HEK293 (cell line): ENCODE measurements at regions not wholly inside any gene's neighbourhood (a gene's known extent, or its start where the extent isn't known, plus 50 kb on each side); places are given as distances from the start of the nearest gene placed in this dataset.

Experiments used
- CTCF ChIA-PET: fragments of 350-600 bp; formaldehyde crosslinking; extraction: SDS; loops from one replicate; lab custom pipeline; 2021; ENCODE audit warnings: antibody characterized with exemption; lab: Yijun Ruan, JAX
- POLR2A ChIA-PET: fragments of 300-600 bp; formaldehyde crosslinking; extraction: SDS; loops from one replicate; lab custom pipeline; 2020; ENCODE audit warnings: antibody characterized with exemption, inconsistent platforms; lab: Yijun Ruan, JAX
- H3K27ac ChIP-seq: fragments of 200-500 bp; sonication (Bioruptor generic); 2 replicates; pipeline ENCODE4 v1.5.1; 2014; ENCODE audit warnings: low read depth, low read length, control low read depth, inconsistent platforms; ENCODE audit errors: extremely low read depth
- H3K36me3 ChIP-seq, 2 experiments: fragments of 200-500 bp in 1 of 2; sonication (Bioruptor generic) in 1 of 2; 1 replicate in 1 of 2; 2 replicates in 1 of 2; pipeline ENCODE4 v1.5.1; 2014 to 2017; ENCODE audit warnings: inconsistent platforms in 2 of 2, low read length in 2 of 2; ENCODE audit not compliant: control insufficient read depth in 2 of 2, insufficient read depth in 1 of 2
- H3K4me1 ChIP-seq: fragments of 200-500 bp; sonication (Bioruptor generic); 2 replicates; pipeline ENCODE4 v1.5.1; 2014; ENCODE audit warnings: mild to moderate bottlenecking, low read length, inconsistent platforms; ENCODE audit not compliant: control insufficient read depth, insufficient read depth
- H3K4me3 ChIP-seq: 2 replicates; pipeline ENCODE4 v1.5.1; 2011; ENCODE audit warnings: low read depth, mild to moderate bottlenecking, control low read depth, low read length, moderate library complexity
- H3K9me3 ChIP-seq: fragments of 200-500 bp; sonication (Bioruptor generic); 2 replicates; pipeline ENCODE4 v1.5.1; 2014; ENCODE audit warnings: low read depth, low read length, inconsistent platforms; ENCODE audit not compliant: control insufficient read depth, insufficient read depth
- CTCF ChIP-seq: fragments of 450-650 bp; formaldehyde crosslinking; IDR thresholded peaks from 2 replicates; pipeline ENCODE4 v1.5.1; 2016; ENCODE audit warnings: missing biosample characterization, missing genetic modification characterization
- KLF1 ChIP-seq: fragments of 450-650 bp; formaldehyde crosslinking; IDR thresholded peaks from 2 replicates; pipeline ENCODE4 v1.5.1; 2016; ENCODE audit warnings: missing biosample characterization, missing genetic modification characterization
- KLF8 ChIP-seq: fragments of 450-650 bp; formaldehyde crosslinking; IDR thresholded peaks from 2 replicates; pipeline ENCODE4 v1.5.1; 2016; ENCODE audit warnings: missing biosample characterization, missing genetic modification characterization
- KLF9 ChIP-seq: fragments of 450-650 bp; formaldehyde crosslinking; IDR thresholded peaks from 2 replicates; pipeline ENCODE4 v1.5.1; 2016; ENCODE audit warnings: missing biosample characterization, missing genetic modification characterization, low read depth
- OSR2 ChIP-seq: fragments of 450-650 bp; formaldehyde crosslinking; IDR thresholded peaks from 2 replicates; pipeline ENCODE4 v1.5.1; 2016; ENCODE audit warnings: missing biosample characterization, missing genetic modification characterization
- ZBTB20 ChIP-seq: fragments of 450-650 bp; formaldehyde crosslinking; IDR thresholded peaks from 2 replicates; pipeline ENCODE4 v1.5.1; 2016; ENCODE audit warnings: missing biosample characterization, missing genetic modification characterization
- ZBTB48 ChIP-seq: fragments of 450-650 bp; formaldehyde crosslinking; IDR thresholded peaks from 2 replicates; pipeline ENCODE4 v1.5.1; 2016; ENCODE audit warnings: missing biosample characterization, missing genetic modification characterization
- ZNF140 ChIP-seq: fragments of 450-650 bp; formaldehyde crosslinking; IDR thresholded peaks from 2 replicates; pipeline ENCODE4 v1.5.1; 2016; ENCODE audit warnings: missing biosample characterization, missing genetic modification characterization
- ZNF146 ChIP-seq: fragments of 450-650 bp; formaldehyde crosslinking; IDR thresholded peaks from 2 replicates; pipeline ENCODE4 v1.5.1; 2016; ENCODE audit warnings: missing biosample characterization, missing genetic modification characterization
- ZNF174 ChIP-seq: fragments of 450-650 bp; formaldehyde crosslinking; IDR thresholded peaks from 2 replicates; pipeline ENCODE4 v1.5.0; 2017; ENCODE audit warnings: missing biosample characterization, mild to moderate bottlenecking, missing genetic modification characterization
- ZNF18 ChIP-seq: fragments of 450-650 bp; formaldehyde crosslinking; IDR thresholded peaks from 2 replicates; pipeline ENCODE4 v1.5.1; 2016; ENCODE audit warnings: missing biosample characterization, missing genetic modification characterization
- ZNF221 ChIP-seq: fragments of 450-650 bp; formaldehyde crosslinking; IDR thresholded peaks from 2 replicates; pipeline ENCODE4 v1.5.1; 2017; ENCODE audit warnings: missing biosample characterization, missing genetic modification characterization, borderline replicate concordance
- ZNF394 ChIP-seq: fragments of 450-650 bp; formaldehyde crosslinking; IDR thresholded peaks from 2 replicates; pipeline ENCODE4 v1.5.1; 2016; ENCODE audit warnings: missing biosample characterization, missing genetic modification characterization, mild to moderate bottlenecking, moderate library complexity, borderline replicate concordance
- ZNF529 ChIP-seq: fragments of 450-650 bp; formaldehyde crosslinking; IDR thresholded peaks from 2 replicates; pipeline ENCODE4 v1.5.1; 2017; ENCODE audit warnings: missing genetic modification characterization, missing biosample characterization; ENCODE audit not compliant: insufficient replicate concordance
- ZNF530 ChIP-seq: fragments of 450-650 bp; formaldehyde crosslinking; IDR thresholded peaks from 2 replicates; pipeline ENCODE4 v1.5.1; 2016; ENCODE audit warnings: low read depth, missing biosample characterization, missing genetic modification characterization
- ZNF580 ChIP-seq: fragments of 450-650 bp; formaldehyde crosslinking; IDR thresholded peaks from 2 replicates; pipeline ENCODE4 v1.5.1; 2016; ENCODE audit warnings: missing biosample characterization, missing genetic modification characterization
- ZNF658 ChIP-seq: fragments of 450-650 bp; formaldehyde crosslinking; IDR thresholded peaks from 2 replicates; pipeline ENCODE4; 2016; ENCODE audit warnings: missing biosample characterization, missing genetic modification characterization
- ZNF791 ChIP-seq: fragments of 450-650 bp; formaldehyde crosslinking; IDR thresholded peaks from 2 replicates; pipeline ENCODE4 v1.5.1; 2016; ENCODE audit warnings: missing biosample characterization, missing genetic modification characterization
- ZNF792 ChIP-seq: fragments of 450-650 bp; formaldehyde crosslinking; IDR thresholded peaks from 2 replicates; pipeline ENCODE4 v1.5.1; 2016; ENCODE audit warnings: missing biosample characterization, missing genetic modification characterization
- TF ChIP-seq, protein P1 (sequence below): fragments of 450-650 bp; formaldehyde crosslinking; IDR thresholded peaks from 2 replicates; pipeline ENCODE4 v1.5.1; 2016; ENCODE audit warnings: missing biosample characterization, missing genetic modification characterization

DNA sequence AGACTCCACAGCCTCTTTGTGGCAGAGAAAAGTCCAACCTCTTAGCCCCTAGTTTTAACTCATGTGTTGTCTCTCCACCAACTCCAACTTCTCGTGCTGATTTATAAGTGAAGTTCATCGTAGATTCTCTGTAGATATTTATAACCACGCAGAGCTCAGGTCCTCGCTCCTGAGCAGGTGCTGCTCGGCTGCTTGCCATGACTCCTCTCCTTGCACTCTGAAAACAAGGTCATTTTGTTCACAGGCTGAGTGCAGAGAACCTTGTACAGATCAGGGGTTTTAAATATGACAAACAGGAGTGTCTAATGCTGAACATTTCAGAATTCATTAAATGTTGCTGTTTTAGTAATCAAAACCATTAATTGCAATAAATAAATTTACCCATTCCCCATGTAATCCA, 330.8 kb upstream of the GYPC start (continued):
- TF ChIP-seq ZNF394 (tag by site-specific recombination) = no peak
- TF ChIP-seq, all 188 proteins: peak for 0

DNA sequence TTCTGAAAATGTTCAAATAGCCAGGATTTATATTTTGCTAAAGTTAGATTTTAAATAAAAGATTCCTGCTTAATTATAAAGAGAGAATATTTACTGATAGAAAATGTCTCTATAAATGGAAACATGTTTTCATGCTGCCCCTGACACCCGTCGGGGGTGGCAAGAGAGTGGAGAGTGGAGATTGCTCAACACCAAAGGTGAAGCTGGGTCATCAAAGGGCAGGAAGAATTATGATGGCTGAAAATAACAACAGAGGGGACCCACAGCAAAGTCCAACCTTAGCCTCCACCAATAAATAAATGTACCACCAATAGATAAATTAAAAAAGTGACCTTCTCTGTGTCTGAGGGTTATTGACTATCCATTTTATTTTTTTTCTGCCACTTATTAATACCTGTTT, 326.8 kb upstream of the GYPC start:
- Histone ChIP-seq H3K9me3 (no peaks in the 10 kb centered on the region), H3K36me3 (no peaks in the 10 kb centered on the region), H3K4me3 (no peak overlapping the region), H3K4me1 (no peaks in the 10 kb centered on the region), H3K27ac (no peak overlapping the region)
- ChIA-PET CTCF (no interaction called here), POLR2A (no interaction called here)
- TF ChIP-seq KLF9 (tag by site-specific recombination) (no peak), ZNF792 (tag by site-specific recombination) (no peak), ZNF18 (no peak), ZNF791 (no peak), ZBTB48 (tag by site-specific recombination) (no peak), ZBTB20 (tag by site-specific recombination) (no peak), ZNF174 (tag by site-specific recombination) (no peak), ZNF146 (tag by site-specific recombination) (no peak), ZNF580 (tag by site-specific recombination) (no peak), KLF1 (tag by site-specific recombination) (no peak), OSR2 (no peak), KLF8 (tag by site-specific recombination) (no peak)

- H3K4me3 ChIP-seq = no peak overlapping the region
- ChIA-PET POLR2A (no interaction called here), CTCF (no interaction called here)
- no peak for TF ChIP-seq ZNF140 (tag by site-specific recombination)
- TF ChIP-seq ZNF529 (tag by site-specific recombination) = no peak
- no peak for TF ChIP-seq ZNF658 (tag by site-specific recombination)
- TF ChIP-seq CTCF (tag by site-specific recombination) = no peak
- no peak for TF ChIP-seq ZNF221
- no peak for TF ChIP-seq ZNF530 (tag by site-specific recombination)
- TF ChIP-seq, protein P1, sequence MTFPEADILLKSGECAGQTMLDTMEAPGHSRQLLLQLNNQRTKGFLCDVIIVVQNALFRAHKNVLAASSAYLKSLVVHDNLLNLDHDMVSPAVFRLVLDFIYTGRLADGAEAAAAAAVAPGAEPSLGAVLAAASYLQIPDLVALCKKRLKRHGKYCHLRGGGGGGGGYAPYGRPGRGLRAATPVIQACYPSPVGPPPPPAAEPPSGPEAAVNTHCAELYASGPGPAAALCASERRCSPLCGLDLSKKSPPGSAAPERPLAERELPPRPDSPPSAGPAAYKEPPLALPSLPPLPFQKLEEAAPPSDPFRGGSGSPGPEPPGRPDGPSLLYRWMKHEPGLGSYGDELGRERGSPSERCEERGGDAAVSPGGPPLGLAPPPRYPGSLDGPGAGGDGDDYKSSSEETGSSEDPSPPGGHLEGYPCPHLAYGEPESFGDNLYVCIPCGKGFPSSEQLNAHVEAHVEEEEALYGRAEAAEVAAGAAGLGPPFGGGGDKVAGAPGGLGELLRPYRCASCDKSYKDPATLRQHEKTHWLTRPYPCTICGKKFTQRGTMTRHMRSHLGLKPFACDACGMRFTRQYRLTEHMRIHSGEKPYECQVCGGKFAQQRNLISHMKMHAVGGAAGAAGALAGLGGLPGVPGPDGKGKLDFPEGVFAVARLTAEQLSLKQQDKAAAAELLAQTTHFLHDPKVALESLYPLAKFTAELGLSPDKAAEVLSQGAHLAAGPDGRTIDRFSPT (tag by site-specific recombination) = no peak
- no peaks in the 10 kb centered on the region for H3K36me3 ChIP-seq
- no peaks in the 10 kb centered on the region for H3K4me1 ChIP-seq
- H3K27ac ChIP-seq = no peak overlapping the region
- no peaks in the 10 kb centered on the region for H3K9me3 ChIP-seq
These were observed 313.5 kb upstream of the GYPC start for GRCh38 chr2:126342457-126342856.
